HFFc6 (cell line): ENCODE measurements at regions not wholly inside any gene's neighbourhood (a gene's known extent, or its start where the extent isn't known, plus 50 kb on each side); places are given as distances from the start of the nearest gene placed in this dataset.

Experiments used
- DNase-seq: peaks from one replicate; pipeline ENCODE4 v3.0.0-alpha.2; 2018
- H3K27ac Mint-ChIP-seq: 2 replicates; pipeline ENCODE4 v1.8.0; 2020; ENCODE audit warnings: mild to moderate bottlenecking, mixed read lengths
- H3K27me3 Mint-ChIP-seq: 2 replicates; pipeline ENCODE4 v1.8.0; 2021; ENCODE audit warnings: mild to moderate bottlenecking, moderate library complexity, mixed read lengths; ENCODE audit not compliant: insufficient read depth
- H3K36me3 Mint-ChIP-seq: 2 replicates; pipeline ENCODE4 v1.8.0; 2021; ENCODE audit warnings: low read depth, mixed read lengths
- H3K4me1 Mint-ChIP-seq: 2 replicates; pipeline ENCODE4 v1.8.0; 2020; ENCODE audit warnings: low read depth, mixed read lengths
- H3K4me3 Mint-ChIP-seq: 2 replicates; pipeline ENCODE4 v1.8.0; 2020; ENCODE audit warnings: mild to moderate bottlenecking, moderate library complexity, mixed read lengths
- H3K9me3 Mint-ChIP-seq: 2 replicates; pipeline ENCODE4 v1.8.0; 2020; ENCODE audit warnings: mild to moderate bottlenecking, mixed read lengths
- CTCF ChIP-seq: fragments of 200-600 bp; sonication (generic); IDR thresholded peaks from 2 replicates; pipeline ENCODE4 v1.5.0; 2021; ENCODE audit warnings: antibody characterized with exemption, mild to moderate bottlenecking

GRCh38 chr2:183950673-183951072, 647.7 kb upstream of the ZNF804A start:
- DNase-seq, result no peak

GRCh38 chr2:183951630-183952029, 646.7 kb upstream of the ZNF804A start:
- H3K27me3 Mint-ChIP-seq, result no peaks in the 10 kb centered on the region

More at GRCh38 chr2:183950673-183951072, 647.7 kb upstream of the ZNF804A start:
- Mint-ChIP-seq H3K4me1 (no peaks in the 10 kb centered on the region), H3K4me3 (no peak overlapping the region), H3K36me3 (no peaks in the 10 kb centered on the region), H3K27me3 (no peaks in the 10 kb centered on the region), H3K9me3 (peaks cover 28% of the 10 kb centered on the region), H3K27ac (no peak overlapping the region)
- TF ChIP-seq CTCF, result no peak

GRCh38 chr2:183952741-183953140, 645.6 kb upstream of the ZNF804A start:
- H3K27ac Mint-ChIP-seq, result no peak overlapping the region
- H3K4me1 Mint-ChIP-seq, result no peaks in the 10 kb centered on the region
- DNase-seq, result no peak
- no peaks in the 10 kb centered on the region for H3K27me3 Mint-ChIP-seq
- peaks cover 37% of the 10 kb centered on the region for H3K9me3 Mint-ChIP-seq
- H3K4me3 Mint-ChIP-seq, result no peak overlapping the region
- no peak for TF ChIP-seq CTCF
- no peaks in the 10 kb centered on the region for H3K36me3 Mint-ChIP-seq

More at GRCh38 chr2:183951630-183952029, 646.7 kb upstream of the ZNF804A start:
- H3K27ac Mint-ChIP-seq, result no peak overlapping the region
- no peaks in the 10 kb centered on the region for H3K4me1 Mint-ChIP-seq
- H3K4me3 Mint-ChIP-seq, result no peak overlapping the region
- peaks cover 33% of the 10 kb centered on the region for H3K9me3 Mint-ChIP-seq
- DNase-seq, result no peak
- H3K36me3 Mint-ChIP-seq, result no peaks in the 10 kb centered on the region
- TF ChIP-seq CTCF, result no peak

- Mint-ChIP-seq H3K27ac (no peak overlapping the region), H3K4me1 (no peaks in the 10 kb centered on the region)
- TF ChIP-seq CTCF, result no peak
Observed at GRCh38 chr2:183963609-183964008, 634.7 kb upstream of the ZNF804A start.

GRCh38 chr2:183964565-183964964, 633.8 kb upstream of the ZNF804A start:
- Mint-ChIP-seq H3K27ac (no peak overlapping the region), H3K4me1 (no peaks in the 10 kb centered on the region)

More at GRCh38 chr2:183963609-183964008, 634.7 kb upstream of the ZNF804A start:
- Mint-ChIP-seq H3K36me3 (no peaks in the 10 kb centered on the region), H3K9me3 (peaks cover 24% of the 10 kb centered on the region), H3K4me3 (no peak overlapping the region), H3K27me3 (no peaks in the 10 kb centered on the region)
- DNase-seq, result no peak

More at GRCh38 chr2:183964565-183964964, 633.8 kb upstream of the ZNF804A start:
- TF ChIP-seq CTCF, result no peak
- no peak overlapping the region for H3K4me3 Mint-ChIP-seq
- no peaks in the 10 kb centered on the region for H3K36me3 Mint-ChIP-seq
- no peak for DNase-seq
- H3K27me3 Mint-ChIP-seq, result no peaks in the 10 kb centered on the region
- peaks cover 26% of the 10 kb centered on the region for H3K9me3 Mint-ChIP-seq
